Left kidney (tissue), 1 donor: ENCODE measurements at regions not wholly inside any gene's neighbourhood (a gene's known extent, or its start where the extent isn't known, plus 50 kb on each side); places are given as distances from the start of the nearest gene placed in this dataset.
"Not testable (repeated sequence)": the region's sequence is repeated elsewhere in the genome, so short reads cannot be mapped to it uniquely, and the experiment has no call there.

Experiments used
- DNase-seq: peaks from one replicate; pipeline ENCODE4 v3.0.0-alpha.2; 2013

DNA sequence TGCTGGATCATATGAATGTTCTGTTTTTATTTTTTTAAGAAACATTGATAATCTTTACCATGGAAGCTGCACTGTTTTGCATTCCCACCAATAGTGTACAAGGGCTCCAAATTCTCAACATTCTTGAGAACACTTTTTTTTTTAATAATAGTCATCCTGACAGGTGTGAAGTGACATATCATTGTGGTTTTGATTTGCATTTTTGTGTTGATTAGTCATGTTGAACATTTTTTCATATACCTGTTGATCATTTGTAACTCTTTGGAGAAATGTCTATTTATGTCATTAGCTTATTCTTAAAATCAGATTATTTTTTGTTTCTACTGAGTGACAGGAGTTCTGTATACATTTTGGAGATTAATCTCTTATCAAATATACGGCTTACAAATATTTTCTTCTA, 408.5 kb downstream of the GLUD2 start:
- no peak for DNase-seq

DNA sequence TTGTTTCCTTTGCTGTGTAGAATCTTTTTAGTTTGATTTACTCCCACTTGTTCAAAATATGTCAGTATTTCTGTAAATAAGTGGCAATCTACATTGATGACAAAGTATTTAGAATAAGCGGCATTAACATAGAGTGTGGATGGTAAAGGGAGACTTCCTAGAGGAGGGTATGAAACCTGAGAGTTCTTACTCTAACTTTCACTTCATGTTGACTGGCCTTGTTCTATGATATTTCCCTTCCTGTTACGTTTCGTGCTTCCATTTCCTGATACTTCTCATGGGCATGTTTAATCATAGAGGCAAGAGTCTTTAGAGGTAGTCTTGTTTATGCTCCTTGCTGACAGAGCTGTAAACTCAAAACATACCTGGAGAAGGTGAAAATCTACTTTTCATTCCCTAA, 408.9 kb downstream of the GLUD2 start:
- no peak for DNase-seq

DNA sequence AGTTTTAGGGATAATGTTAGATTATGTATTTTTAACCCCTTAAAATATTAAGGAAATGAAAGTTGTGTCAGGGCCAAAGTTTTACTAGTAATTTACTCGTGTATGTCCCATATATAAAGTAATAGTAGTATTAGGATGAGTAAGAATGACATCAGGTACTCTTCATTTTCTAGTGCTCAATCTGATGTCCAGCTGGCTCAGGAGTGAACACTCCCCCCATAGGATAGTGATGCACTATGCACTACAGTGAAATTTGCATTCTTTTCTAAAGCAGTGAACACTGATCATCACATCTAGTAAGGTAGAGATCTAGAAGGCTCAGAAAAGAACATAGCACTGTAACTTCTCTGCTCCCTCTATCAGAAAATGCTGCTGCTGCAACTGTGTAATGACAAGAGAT, 409.7 kb downstream of the GLUD2 start:
- DNase-seq: no peak

DNA sequence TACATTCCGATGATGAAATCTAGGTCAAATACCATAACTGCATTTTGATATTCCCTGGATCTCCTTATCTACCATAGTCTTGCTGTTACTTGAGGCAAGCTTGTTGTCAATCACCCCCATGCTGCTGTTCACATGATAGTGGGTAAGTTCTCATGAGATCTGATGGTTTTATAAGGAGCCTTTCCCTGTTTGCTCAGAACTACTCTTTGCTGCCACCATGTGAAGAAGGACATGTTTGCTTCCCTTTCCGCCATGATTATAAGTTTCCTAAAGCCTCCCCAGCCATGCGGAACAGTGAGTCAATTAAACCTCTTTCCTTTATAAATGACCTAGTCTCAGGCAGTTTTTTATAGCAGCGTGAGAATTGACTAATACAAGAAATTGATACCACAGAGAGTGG, 432.0 kb downstream of the GLUD2 start:
- DNase-seq: no peak

DNA sequence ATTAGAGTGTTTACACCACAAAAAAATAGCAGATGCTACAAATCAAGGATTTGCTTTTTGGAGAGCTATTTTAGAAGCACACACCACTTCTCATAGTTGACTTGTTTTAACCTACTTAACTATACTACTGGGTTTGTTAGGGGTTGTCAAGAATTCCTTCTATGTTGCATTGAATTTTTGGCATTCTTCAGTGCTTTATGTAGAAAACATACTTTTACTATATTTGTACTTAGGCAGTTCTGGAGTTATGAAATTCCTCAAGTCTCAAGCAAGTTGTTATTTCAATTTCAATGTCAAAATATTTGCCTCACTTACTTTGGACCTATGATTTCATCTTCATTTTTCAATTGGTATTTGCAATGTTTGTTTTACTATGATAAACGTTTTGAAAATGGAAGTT, 449.6 kb downstream of the GLUD2 start:
- no peak for DNase-seq

DNA sequence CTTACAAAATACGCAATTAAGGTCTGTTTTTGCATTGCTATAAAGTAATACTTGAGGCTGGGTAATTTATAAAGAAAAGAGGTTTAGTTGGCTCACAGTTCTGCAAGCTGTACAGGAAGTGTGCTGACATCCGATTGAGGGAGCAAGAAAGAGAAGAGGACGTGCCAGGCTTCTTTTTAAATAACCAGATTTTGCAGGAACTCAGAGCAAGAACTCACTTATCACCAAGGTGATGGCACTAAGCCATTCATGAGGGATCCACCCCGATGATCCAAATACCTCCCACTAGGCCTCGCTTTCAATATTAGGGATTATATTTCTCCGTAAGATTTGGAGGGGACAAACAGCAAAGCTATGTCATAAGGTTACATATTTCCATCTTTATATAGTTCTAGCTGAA, 456.7 kb downstream of the GLUD2 start:
- DNase-seq: no peak

DNA sequence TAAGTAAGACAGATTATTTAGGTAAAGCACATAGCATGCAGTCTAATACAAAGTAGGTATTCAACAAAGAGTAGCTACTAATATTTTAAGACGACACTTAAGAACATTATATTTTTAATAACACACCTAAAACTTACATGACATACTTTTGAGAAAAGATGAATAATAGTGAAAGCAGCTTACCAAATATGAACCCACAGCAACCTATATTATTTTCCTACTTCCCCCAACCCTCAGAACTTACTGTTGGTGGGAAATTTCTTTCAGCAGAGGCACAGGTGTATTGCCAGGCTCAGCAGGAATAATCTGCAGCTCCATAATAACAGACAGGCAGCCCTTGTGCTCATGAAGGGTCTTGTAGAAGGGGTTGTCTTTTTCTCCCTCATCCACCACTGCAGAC, 498.9 kb downstream of the GLUD2 start:
- no peak for DNase-seq

DNA sequence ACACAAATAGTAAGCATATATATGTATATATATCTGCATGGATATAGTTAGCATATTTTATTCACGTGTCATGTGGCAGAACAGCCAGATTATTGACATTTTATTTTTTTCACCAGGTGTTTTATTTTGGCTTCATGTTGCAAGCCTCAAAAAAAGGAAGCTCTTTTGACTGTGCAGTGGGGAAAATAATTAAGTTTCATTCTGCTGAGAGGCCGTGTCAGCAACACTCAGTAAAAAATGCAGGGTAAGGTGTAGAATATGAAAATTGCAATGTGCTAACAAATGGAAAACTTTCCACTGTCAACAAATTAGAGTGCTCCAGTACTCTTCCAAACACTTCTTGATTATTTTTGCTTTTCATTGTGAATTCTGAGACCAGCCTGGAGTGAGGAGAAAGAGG, 511.5 kb downstream of the GLUD2 start:
- DNase-seq: no peak

DNA sequence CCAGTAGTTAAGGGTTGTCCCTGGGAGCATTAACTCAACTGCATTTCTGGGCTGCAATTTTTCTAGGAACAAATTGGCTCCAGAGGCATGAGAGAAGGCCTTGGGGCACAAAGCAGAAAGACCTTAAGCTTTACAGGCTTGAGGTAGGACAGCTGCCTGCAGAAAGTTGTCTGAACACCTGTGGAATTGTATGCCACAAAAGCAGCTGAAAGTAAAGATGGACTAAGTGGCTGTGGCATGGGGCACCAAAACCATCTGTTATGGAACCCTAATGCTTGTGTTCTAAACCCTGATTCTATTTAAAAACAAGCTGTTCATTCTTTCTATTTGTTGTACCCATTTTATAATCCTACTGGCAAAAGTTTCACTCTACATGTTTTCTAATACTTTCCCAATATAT, 515.2 kb downstream of the GLUD2 start:
- no peak for DNase-seq

DNA sequence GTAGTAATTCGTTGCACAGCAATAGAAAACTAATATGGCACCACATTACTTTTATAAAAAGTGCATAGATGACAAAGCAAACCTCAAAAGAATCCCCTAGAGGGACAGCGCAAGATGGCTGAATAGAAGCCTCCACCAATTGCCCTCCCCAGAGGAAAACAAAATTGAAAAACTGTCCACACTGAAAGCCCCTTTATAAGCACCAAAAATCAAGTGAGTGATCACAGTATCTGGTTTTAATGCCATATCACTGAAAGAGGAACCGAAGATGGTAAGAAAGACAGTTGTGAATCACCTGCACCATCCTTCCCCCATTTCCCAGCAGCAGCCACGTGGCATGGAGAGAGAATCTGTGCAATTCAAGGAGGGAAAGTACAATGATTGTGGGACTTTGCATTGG, 522.2 kb downstream of the GLUD2 start:
- DNase-seq: no peak

DNA sequence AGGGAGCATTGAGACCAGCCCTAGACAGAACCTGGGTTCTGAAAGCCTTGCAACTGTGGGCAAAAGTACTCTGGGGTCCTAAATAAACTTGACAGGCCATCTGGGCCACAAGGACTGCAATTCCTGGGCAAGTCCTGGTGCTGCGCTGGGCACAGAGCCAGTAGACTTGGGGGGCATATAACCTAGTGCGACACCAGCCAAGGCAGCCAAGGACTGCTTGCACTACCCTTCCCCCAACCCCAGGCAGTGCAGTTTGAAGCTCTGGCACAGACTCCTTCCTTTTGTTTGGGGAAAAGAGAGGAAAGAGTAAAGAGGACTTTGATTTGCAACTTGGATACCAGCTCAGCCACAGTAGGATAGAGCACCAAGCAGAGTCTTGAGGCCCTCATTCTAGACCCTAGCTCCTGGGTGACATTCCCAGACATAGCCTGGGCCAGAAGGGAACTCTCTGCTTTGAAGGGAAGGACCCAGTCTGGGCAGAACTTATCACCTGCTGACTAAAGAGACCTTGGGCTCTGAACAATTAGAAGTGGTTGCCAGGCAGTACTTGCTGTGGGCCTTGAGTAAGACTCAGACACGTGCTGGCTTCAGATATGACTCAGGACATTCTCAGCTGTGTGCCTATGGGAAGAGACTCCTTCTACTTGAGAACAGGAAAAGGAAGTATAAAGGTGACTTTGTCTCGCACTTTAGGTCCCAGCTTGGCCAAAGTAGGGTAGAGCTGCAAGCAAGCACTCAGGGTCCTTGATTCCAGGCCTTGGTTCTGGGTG, 522.8 kb downstream of the GLUD2 start:
- no peak for DNase-seq

DNA sequence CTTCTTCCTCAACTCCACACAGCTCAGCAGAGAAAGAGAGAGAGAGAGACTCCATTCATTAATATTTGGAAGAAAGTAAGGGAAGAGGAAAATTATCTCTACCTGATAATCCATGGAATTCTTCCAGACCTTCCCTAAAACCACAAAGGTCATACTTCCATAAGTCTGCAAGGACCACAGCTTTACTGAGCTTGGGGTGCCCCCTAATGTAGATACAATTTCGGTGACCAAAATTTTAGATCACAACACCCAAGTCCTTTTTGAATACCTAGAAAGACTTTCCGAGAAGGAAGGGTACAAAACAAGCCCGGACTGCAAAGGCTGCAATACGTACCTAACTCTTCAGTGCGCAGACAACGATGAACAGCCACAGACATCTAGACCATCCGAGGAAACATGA, 523.9 kb downstream of the GLUD2 start:
- no peak for DNase-seq

DNA sequence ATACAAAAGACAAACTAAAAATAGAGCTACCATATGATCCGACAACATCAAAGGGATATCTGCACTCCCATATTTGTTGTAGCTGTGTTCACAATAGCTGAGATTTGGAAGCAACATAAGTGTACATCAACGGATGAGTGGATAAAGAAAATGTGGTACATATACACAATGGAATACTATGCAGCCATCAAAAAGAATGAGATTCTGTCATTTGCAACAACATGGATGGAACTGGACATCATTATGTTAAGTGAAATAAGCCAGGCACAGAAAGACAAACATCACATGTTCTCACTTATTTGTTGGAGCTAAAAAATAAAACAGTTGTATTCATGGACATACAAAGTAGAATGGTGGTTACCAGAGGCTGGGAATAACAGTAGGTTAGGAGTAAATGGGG, 527.0 kb downstream of the GLUD2 start:
- DNase-seq: not testable (repeated sequence)

DNA sequence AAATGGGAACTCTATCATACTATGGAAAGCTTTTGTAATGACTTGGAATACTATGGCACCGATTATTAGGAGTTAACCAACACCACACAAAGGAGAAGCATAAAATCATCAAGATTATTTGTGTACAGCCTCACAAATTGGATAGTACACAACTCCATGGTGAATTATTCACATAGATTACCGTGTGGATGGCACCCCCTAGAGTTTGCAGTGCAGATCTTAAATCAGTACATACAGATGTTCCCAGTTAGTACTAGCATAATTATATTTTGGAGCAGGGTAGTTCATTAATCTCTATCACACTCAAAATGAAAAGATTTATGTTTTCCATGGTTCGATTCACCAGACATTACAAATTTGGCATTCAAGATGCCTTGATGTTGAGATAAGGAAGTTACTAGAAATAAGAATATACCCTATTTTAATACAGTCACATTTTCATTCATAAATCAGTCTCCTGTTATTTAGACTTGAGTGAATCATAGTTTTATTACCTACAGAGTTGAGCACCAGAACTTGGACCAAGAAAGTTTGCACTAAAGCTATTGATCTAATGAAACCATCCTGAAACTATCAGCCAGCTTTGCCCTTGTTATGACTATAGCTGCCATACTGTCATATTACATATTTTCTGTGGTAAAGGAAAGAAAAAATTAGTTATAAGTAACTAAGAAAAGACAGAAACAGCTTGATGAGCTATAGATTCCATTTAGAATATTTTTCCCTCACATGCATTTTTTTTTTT, 531.8 kb downstream of the GLUD2 start:
- DNase-seq: peak; percentile 6

DNA sequence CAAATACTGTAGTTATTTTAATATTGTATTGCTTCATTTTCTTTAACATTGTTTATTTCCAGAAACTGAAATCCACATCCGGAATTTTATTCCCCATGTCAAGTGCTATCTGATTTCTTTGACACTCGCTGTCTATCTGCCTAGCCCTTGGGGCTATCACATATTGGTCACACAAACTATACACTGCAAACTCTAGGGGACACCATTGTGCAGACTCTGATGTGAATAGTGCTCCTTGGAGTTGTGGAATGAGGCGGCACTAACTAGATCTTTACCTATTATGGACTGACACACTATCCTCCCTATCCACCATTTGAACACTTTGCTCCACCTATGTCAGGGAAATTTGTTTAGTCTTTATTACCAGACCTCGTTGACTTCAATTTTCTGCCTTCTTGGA, 534.5 kb downstream of the GLUD2 start:
- DNase-seq: no peak

DNA sequence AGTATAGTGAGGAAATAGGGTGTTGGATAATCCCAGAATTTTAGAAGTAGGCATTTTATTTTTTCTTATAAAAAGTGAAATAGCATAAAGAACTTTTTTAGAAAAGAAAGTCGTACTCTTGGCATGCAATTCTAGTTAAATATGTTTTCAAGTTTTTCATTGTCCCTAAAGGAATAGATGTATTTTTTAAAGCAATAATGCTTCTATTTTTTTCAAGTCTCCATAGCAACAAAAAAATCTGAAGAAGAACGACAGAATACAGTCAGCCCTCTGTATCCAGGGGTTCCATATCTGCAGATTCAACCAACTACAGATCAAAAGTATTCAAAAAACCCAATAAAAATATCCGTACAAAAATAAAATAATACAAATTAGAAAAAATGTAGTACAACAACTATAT, 538.2 kb downstream of the GLUD2 start:
- DNase-seq: no peak

DNA sequence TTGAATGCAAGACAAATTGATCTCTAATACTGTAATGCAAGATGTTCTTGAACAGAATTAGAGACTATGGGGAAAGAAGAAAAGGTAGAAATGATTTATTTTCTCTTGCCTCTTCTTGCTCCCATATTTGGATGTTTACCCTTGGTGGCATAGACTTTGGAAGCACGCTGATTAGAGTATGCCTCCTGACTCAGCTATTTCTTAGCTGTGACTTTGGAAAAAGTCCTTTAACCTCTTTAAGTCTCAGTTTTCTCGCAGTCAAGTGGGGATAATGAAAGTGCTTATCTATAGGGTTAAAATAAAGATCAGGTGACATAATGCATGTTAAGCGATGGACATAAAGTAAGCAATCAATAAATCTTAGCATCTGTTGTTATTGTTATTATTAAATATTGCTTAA, 545.5 kb downstream of the GLUD2 start:
- DNase-seq: no peak

DNA sequence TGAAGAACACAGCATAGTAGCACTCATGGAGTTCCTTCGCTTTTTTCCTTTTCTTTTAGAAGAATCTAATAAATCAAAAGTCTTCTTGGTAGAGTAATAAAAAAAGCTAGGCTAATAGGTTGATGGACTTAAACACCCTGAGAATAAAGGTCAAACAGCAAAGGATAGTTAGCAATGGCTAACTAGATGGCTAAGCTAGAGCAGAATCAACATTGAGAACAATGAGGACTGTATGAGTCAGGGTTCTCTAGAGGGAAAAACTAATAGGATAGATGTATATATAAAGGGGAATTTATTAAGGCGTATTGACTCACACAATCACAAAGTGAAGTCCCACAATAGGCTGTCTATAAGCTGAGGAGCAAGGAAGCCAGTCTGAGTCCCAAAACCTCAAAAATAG, 550.9 kb downstream of the GLUD2 start:
- no peak for DNase-seq

DNA sequence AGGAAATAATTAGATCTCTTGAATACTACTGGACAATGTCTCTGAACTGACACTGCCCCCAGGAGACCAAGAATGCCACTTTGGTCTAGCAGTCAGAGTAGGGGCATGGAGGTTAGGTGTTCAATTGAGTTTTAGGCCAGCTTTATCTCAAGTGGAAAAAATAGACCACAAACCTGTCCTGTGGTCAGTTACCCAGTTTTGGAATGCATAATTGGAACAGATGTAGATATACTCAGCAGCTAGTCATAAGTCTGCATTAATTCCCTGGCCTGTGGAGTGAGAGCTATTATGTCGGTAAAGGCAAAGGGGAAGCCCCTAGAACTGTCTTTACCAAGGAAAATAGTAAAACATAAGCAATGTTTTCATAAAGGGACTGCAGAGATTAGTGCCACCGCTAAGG, 587.7 kb downstream of the GLUD2 start:
- no peak for DNase-seq

DNA sequence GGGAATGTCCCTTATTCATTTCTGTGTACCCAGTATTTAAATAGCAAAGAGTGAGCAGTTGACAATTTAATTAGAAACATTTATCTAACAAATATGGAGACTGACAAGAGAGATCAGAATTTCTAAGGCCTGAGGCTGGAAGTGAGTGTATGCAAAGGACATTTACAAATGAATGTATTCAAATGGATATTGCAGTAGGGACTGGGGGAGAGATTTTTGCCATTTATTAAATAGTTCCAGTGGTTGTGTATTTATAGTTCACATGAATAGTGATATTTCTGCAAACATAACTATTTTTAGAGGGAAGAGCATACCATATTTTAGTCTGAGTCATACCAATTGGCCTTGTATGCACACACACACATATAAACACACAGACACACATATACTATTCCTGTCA, 592.4 kb downstream of the GLUD2 start:
- no peak for DNase-seq

DNA sequence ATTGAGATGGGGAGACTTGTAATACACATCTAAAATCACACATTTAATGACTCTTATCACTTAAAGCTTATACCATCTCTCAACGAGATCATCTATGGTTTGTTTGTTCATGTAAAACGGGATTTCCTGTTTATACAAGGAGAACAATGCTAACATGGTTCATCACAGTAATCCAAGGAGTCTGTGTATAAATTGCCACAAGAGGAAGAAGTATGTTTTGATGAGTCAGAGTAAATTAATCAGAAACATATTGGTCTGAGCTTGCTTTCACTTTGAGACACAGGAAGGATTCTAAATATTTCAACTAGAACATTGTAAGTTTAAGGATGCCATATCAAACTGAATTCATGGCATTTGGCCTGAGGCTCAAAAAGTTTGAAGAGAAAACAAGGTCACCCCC, 594.1 kb downstream of the GLUD2 start:
- no peak for DNase-seq

DNA sequence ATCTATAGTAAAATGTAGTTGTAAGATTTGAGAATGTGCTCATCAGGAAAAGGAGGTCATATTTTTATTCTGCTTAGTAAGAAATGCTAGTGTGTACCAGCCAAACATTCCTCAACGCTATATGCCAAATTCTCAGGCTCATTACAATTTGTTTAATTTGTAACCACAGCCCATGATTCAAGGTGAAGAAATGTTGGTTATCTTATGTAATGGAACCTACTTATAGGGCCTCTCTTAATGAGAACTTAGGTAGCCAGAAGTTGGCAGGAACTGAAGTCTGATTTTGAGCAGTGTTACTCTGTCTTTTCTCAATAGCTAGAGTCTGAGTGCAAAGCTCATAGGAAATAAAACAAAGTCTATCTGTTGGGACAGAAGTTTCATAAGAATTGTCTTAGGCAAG, 595.0 kb downstream of the GLUD2 start:
- no peak for DNase-seq

DNA sequence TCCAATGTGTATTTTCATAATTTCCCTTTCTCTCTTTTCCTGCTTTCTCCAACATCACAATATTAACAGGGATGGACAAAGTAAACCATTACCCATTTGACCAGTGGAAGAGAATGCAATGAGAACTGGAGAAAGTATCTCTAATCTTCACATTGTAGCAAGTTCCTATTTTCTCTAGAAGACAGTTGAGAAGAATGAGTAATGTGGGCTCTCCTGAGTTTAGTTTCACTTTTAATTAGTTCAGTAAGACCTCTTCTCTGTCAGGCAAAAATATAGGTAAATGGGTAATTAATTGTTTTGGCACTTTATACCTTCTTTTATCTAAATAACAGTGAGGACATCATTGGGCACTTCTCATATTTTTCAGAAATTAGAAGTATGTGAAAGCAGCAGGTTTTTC, 602.0 kb downstream of the GLUD2 start:
- DNase-seq: no peak

DNA sequence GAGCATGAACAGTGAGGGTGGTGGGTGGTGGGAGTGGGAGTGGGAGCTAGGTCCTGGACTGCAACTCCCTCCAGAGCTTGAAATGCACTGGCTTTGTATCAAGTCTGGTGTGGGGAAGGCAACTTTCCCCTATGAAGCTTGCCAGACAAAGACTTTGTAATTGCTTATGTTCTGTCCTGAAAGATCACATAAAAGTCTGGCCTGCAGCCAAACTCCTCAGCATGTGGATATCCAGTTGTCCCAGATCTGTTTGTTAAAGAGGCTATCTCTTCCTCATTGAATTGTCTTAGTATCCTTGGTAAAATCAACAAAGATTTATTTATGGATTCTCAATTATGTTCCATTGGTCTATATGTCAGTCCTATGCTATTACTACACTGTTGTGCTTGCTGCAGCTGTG, 607.9 kb downstream of the GLUD2 start:
- no peak for DNase-seq
